Activated CD4-positive, alpha-beta T cell treated with anti-CD3 and anti-CD28 coated beads, Interleukin-2, Interleukin-4, amounts not matched to agents 100 ng/mL and 50 ng/mL, durations not matched to agents 16 hours and 8 hours (primary cell): ENCODE measurements at regions not wholly inside any gene's neighbourhood (a gene's known extent, or its start where the extent isn't known, plus 50 kb on each side); places are given as distances from the start of the nearest gene placed in this dataset.
"Not testable (repeated sequence)": the region's sequence is repeated elsewhere in the genome, so short reads cannot be mapped to it uniquely, and the experiment has no call there.

Experiments
- DNase-seq: peaks from one replicate; pipeline ENCODE4 v3.0.0-alpha.2; 2020; ENCODE audit warnings: low spot score

- DNase-seq: no peak
Observed at GRCh38 chr16:88128556-88128955, 177.3 kb downstream of the BANP start.

GRCh38 chr16:88129133-88129532, 177.9 kb downstream of the BANP start:
- not testable (repeated sequence) for DNase-seq

- no peak for DNase-seq
Observed at GRCh38 chr16:88130016-88130415, 178.8 kb downstream of the BANP start.

- DNase-seq: no peak
Observed at GRCh38 chr16:88130681-88131080, 179.4 kb downstream of the BANP start.

GRCh38 chr16:88131256-88131655, 180.0 kb downstream of the BANP start:
- DNase-seq: no peak

- DNase-seq: no peak
Observed at GRCh38 chr16:88131966-88132365, 180.7 kb downstream of the BANP start.

- DNase-seq: no peak
Observed at GRCh38 chr16:88132836-88133506, 181.7 kb downstream of the BANP start.

GRCh38 chr16:88133507-88133843, 182.2 kb downstream of the BANP start:
- DNase-seq: no peak

GRCh38 chr16:88134172-88134898, 183.1 kb downstream of the BANP start:
- not testable (repeated sequence) for DNase-seq

- not testable (repeated sequence) for DNase-seq
Observed at GRCh38 chr16:88134899-88135682, 183.9 kb downstream of the BANP start.

- DNase-seq: not testable (repeated sequence)
Observed at GRCh38 chr16:88136211-88136713, 185.0 kb downstream of the BANP start.

- DNase-seq: not testable (repeated sequence)
Observed at GRCh38 chr16:88136939-88137338, 185.7 kb downstream of the BANP start.

- DNase-seq: not testable (repeated sequence)
Observed at GRCh38 chr16:88139141-88139540, 187.9 kb downstream of the BANP start.

GRCh38 chr16:88140195-88140594, 189.0 kb downstream of the BANP start:
- DNase-seq: not testable (repeated sequence)

GRCh38 chr16:88141580-88141979, 190.3 kb downstream of the BANP start:
- DNase-seq: no peak

- DNase-seq: not testable (repeated sequence)
Observed at GRCh38 chr16:88142056-88142935, 191.1 kb downstream of the BANP start.

- DNase-seq: not testable (repeated sequence)
Observed at GRCh38 chr16:88143122-88144027, 192.1 kb downstream of the BANP start.

- DNase-seq: no peak
Observed at GRCh38 chr16:88144028-88144511, 192.8 kb downstream of the BANP start.

GRCh38 chr16:88145376-88145775, 194.1 kb downstream of the BANP start:
- not testable (repeated sequence) for DNase-seq

GRCh38 chr16:88145824-88146405, 194.7 kb downstream of the BANP start:
- not testable (repeated sequence) for DNase-seq
